ENCODE measurements at regions not wholly inside any gene's neighbourhood (a gene's known extent, or its start where the extent isn't known, plus 50 kb on each side); places are given as distances from the start of the nearest gene placed in this dataset.

GRCh38 chr15:39479911-39480310 lies 101.0 kb upstream of the THBS1 start:
- TF ChIP-seq, protein P1, sequence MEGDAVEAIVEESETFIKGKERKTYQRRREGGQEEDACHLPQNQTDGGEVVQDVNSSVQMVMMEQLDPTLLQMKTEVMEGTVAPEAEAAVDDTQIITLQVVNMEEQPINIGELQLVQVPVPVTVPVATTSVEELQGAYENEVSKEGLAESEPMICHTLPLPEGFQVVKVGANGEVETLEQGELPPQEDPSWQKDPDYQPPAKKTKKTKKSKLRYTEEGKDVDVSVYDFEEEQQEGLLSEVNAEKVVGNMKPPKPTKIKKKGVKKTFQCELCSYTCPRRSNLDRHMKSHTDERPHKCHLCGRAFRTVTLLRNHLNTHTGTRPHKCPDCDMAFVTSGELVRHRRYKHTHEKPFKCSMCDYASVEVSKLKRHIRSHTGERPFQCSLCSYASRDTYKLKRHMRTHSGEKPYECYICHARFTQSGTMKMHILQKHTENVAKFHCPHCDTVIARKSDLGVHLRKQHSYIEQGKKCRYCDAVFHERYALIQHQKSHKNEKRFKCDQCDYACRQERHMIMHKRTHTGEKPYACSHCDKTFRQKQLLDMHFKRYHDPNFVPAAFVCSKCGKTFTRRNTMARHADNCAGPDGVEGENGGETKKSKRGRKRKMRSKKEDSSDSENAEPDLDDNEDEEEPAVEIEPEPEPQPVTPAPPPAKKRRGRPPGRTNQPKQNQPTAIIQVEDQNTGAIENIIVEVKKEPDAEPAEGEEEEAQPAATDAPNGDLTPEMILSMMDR (IDR thresholded peaks at IDR 0.05) = no peak
- TF ChIP-seq REST (IDR thresholded peaks at IDR 0.05; ENCODE audit: low read depth, low read length) = no peak
- no peak for TF ChIP-seq CHD2 (IDR thresholded peaks at IDR 0.05; ENCODE audit: low read length, partially characterized antibody)
- TF ChIP-seq, protein P2, sequence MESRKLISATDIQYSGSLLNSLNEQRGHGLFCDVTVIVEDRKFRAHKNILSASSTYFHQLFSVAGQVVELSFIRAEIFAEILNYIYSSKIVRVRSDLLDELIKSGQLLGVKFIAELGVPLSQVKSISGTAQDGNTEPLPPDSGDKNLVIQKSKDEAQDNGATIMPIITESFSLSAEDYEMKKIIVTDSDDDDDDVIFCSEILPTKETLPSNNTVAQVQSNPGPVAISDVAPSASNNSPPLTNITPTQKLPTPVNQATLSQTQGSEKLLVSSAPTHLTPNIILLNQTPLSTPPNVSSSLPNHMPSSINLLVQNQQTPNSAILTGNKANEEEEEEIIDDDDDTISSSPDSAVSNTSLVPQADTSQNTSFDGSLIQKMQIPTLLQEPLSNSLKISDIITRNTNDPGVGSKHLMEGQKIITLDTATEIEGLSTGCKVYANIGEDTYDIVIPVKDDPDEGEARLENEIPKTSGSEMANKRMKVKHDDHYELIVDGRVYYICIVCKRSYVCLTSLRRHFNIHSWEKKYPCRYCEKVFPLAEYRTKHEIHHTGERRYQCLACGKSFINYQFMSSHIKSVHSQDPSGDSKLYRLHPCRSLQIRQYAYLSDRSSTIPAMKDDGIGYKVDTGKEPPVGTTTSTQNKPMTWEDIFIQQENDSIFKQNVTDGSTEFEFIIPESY (IDR thresholded peaks at IDR 0.05; ENCODE audit: borderline replicate concordance, low read depth) = no peak
- no peak for TF ChIP-seq RAD21 (IDR thresholded peaks at IDR 0.05; ENCODE audit: low read length)
- no peak for TF ChIP-seq NRF1 (IDR thresholded peaks at IDR 0.05; ENCODE audit: low read depth, low read length)
- TF ChIP-seq EP300 (IDR thresholded peaks at IDR 0.05; ENCODE audit: borderline replicate concordance in 1 of 2, low read depth in 1 of 2, low read length in 1 of 2) = no peak
- TF ChIP-seq SMC3 (IDR thresholded peaks at IDR 0.05; ENCODE audit: low read depth, low read length) = no peak
- TF ChIP-seq JUND (IDR thresholded peaks at IDR 0.05) = no peak
- no peak for TF ChIP-seq PBX3 (IDR thresholded peaks at IDR 0.05)
- TF ChIP-seq, protein P3, sequence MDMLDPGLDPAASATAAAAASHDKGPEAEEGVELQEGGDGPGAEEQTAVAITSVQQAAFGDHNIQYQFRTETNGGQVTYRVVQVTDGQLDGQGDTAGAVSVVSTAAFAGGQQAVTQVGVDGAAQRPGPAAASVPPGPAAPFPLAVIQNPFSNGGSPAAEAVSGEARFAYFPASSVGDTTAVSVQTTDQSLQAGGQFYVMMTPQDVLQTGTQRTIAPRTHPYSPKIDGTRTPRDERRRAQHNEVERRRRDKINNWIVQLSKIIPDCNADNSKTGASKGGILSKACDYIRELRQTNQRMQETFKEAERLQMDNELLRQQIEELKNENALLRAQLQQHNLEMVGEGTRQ (IDR thresholded peaks at IDR 0.05; ENCODE audit: borderline replicate concordance, low read depth, low read length) = no peak
- no peak for TF ChIP-seq MAX (IDR thresholded peaks at IDR 0.05; ENCODE audit: low read depth)
- no peak for TF ChIP-seq GABPA (IDR thresholded peaks at IDR 0.05; ENCODE audit: low read depth)

Measured in SK-N-SH (cell line).